ENCODE measurements at regions not wholly inside any gene's neighbourhood (a gene's known extent, or its start where the extent isn't known, plus 50 kb on each side); places are given as distances from the start of the nearest gene placed in this dataset.

GRCh38 chr20:24257171-24257570 lies 212.3 kb upstream of the SYNDIG1 start:
- TF ChIP-seq CTCF (IDR thresholded peaks at IDR 0.05; ENCODE audit: low read length, missing control alignments) = no peak
- no peak for DNase-seq (ENCODE audit: low read depth)
- no peak overlapping the region for H3K4me3 ChIP-seq (replicated peaks; ENCODE audit: low read depth, low read length)

- no peak overlapping the region for H3K4me3 ChIP-seq (replicated peaks; ENCODE audit: low read depth, low read length)
- no peak for DNase-seq (ENCODE audit: low read depth)
- no peak for TF ChIP-seq CTCF (IDR thresholded peaks at IDR 0.05; ENCODE audit: low read length, missing control alignments)
Observed at GRCh38 chr20:24256307-24256706, 213.1 kb upstream of the SYNDIG1 start.

- no peak for TF ChIP-seq CTCF (IDR thresholded peaks at IDR 0.05; ENCODE audit: low read length, missing control alignments)
- no peak for DNase-seq (ENCODE audit: low read depth)
Observed at GRCh38 chr20:24254480-24254879, 214.9 kb upstream of the SYNDIG1 start.

DNA sequence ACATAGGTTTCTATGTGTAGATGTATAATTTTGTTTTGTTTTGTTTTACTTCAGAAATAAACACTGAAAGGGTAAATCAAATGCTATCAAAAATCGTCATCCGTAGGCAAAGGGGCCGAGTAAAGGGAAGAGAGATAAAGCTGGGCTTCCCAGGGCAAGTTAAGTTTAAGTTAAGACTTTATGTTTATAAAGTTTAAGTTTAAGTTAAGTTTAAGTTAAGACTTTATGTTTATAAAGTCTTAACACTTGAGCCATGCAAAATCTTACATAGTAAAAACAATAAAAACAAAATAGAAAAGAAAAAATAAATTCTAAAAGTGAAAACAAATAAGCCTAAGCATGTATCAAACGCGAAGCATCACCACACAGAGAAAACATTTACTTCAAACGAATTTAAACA lies 216.1 kb upstream of the SYNDIG1 start:
- no peak for DNase-seq (ENCODE audit: low read depth)
- no peak for TF ChIP-seq CTCF (IDR thresholded peaks at IDR 0.05; ENCODE audit: low read length, missing control alignments)
- no peak overlapping the region for H3K4me3 ChIP-seq (replicated peaks; ENCODE audit: low read depth, low read length)

More at GRCh38 chr20:24254480-24254879, 214.9 kb upstream of the SYNDIG1 start:
- H3K4me3 ChIP-seq (replicated peaks; ENCODE audit: low read depth, low read length) = no peak overlapping the region

GRCh38 chr20:24245094-24245493 lies 224.3 kb upstream of the SYNDIG1 start:
- no peak for DNase-seq (ENCODE audit: low read depth)
- no peak overlapping the region for H3K4me3 ChIP-seq (replicated peaks; ENCODE audit: low read depth, low read length)
- TF ChIP-seq CTCF (IDR thresholded peaks at IDR 0.05; ENCODE audit: low read length, missing control alignments) = no peak

GRCh38 chr20:24242763-24243162 lies 226.7 kb upstream of the SYNDIG1 start:
- DNase-seq (ENCODE audit: low read depth) = no peak
- TF ChIP-seq CTCF (IDR thresholded peaks at IDR 0.05; ENCODE audit: low read length, missing control alignments) = no peak

DNA sequence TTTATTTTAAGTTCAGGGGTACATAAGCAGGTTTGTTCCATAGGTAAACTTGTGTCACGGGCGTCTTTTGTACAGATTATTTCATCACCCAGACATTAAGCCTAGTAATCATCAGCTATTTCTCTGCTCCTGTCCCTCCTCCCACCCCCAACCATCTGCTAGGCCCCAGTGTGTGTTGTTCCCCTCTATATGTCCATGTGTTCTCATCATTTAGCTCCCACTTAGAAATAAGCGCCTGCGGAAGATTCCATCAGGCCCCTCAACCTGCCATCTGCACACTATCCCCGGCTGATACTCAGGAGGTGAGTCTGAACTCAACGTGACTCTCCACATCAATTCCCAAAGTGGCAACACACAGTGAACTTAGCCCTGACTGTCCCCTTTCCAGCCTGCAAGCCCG lies 228.0 kb upstream of the SYNDIG1 start:
- H3K4me3 ChIP-seq (replicated peaks; ENCODE audit: low read depth, low read length) = no peak overlapping the region
- no peak for TF ChIP-seq CTCF (IDR thresholded peaks at IDR 0.05; ENCODE audit: low read length, missing control alignments)
- no peak for DNase-seq (ENCODE audit: low read depth)

More at GRCh38 chr20:24242763-24243162, 226.7 kb upstream of the SYNDIG1 start:
- no peak overlapping the region for H3K4me3 ChIP-seq (replicated peaks; ENCODE audit: low read depth, low read length)

All from fibroblast of pulmonary artery (primary cell).